Activated B cell treated with CpG ODN at 0.5 μM for 24 hours (primary cell): ENCODE measurements at regions not wholly inside any gene's neighbourhood (a gene's known extent, or its start where the extent isn't known, plus 50 kb on each side); places are given as distances from the start of the nearest gene placed in this dataset.
"Not testable (repeated sequence)": the region's sequence is repeated elsewhere in the genome, so short reads cannot be mapped to it uniquely, and the experiment has no call there.

Source experiments
- ATAC-seq: fragments of 200-7000 bp; cut with Tn5 transposase; one replicate; pipeline ENCODE4 v1.10.0; 2021; ENCODE audit warnings: low read depth, mild to moderate bottlenecking, moderate library complexity
- CTCF ChIA-PET: fragments of 350-600 bp; sonication (Branson Sonifier 250); formaldehyde crosslinking; loops from one replicate; lab custom pipeline; 2021; ENCODE audit warnings: antibody characterized with exemption; lab: Charles Lee
- POLR2A ChIA-PET: fragments of 350-600 bp; sonication (Branson Sonifier 250); formaldehyde crosslinking; loops from one replicate; lab custom pipeline; 2021; ENCODE audit warnings: antibody characterized with exemption; lab: Charles Lee
- DNase-seq: peaks from one replicate; pipeline ENCODE4 v3.0.0; 2022
- H3K27ac Mint-ChIP-seq: one replicate; pipeline ENCODE4 v1.8.0; 2020; ENCODE audit warnings: mixed read lengths
- H3K27me3 Mint-ChIP-seq: one replicate; pipeline ENCODE4 v1.8.0; 2021; ENCODE audit warnings: mixed read lengths
- H3K36me3 Mint-ChIP-seq: one replicate; pipeline ENCODE4 v1.8.0; 2021; ENCODE audit warnings: low read depth, mixed read lengths
- H3K4me1 Mint-ChIP-seq: one replicate; pipeline ENCODE4 v1.8.0; 2021; ENCODE audit warnings: mixed read lengths
- H3K4me3 Mint-ChIP-seq: one replicate; pipeline ENCODE4 v1.8.0; 2020; ENCODE audit warnings: mild to moderate bottlenecking, mixed read lengths
- H3K9me3 Mint-ChIP-seq: one replicate; pipeline ENCODE4 v1.8.0; 2020; ENCODE audit warnings: mixed read lengths
- intact Hi-C: fragments of 100-400 bp; cut with micrococcal nuclease; formaldehyde crosslinking; loops from one replicate; pipeline ENCODE4 v1.15.1; 2024
- TF ChIP-seq, protein P1 (sequence below): fragments of 200-600 bp; IDR thresholded peaks from one replicate; pipeline ENCODE4 v1.8.0; 2022; ENCODE audit warnings: antibody characterized with exemption, mild to moderate bottlenecking

DNA sequence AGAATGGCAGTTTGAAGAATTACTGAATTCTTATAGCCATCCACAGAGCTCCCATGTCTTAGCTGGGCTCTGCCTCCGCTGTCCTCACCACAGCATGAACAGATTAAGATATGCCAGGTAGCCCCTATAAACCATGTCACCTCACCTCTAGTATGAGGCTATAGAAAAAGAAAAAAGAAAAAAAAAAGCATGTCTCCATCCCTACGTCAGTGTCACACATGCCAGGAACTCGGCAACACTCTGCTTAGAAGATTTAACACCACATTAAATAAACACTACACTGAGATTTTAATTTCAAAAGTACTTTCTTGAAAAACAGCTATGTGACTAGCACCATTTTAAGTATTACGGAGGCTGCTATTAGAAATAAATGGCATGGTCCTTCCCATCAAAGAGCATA lies 149.4 kb downstream of the CAPZA3 start:
- CTCF ChIA-PET, result no interaction called here
- no peaks in the 10 kb centered on the region for H3K36me3 Mint-ChIP-seq

DNA sequence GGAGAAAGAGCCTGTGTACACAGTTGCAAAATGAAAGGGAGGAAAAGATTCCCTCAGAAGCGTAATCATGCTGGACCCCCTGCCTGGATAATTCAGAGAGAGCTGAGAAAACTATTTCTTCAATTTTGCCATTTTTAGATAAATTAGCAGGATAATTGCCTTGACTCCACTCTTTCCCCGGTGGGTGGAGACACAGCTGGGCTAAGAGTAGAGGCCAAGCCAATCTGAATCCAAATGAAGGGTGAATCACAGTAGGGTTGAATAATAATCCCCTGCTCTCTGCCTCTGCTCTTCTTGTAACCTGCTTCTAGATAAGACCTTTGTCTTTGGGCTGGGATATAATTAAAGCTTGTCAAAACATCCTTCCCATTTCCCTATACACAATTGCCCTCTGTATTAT lies 150.1 kb downstream of the CAPZA3 start:
- intact Hi-C loops, result no loop called here
- ChIA-PET CTCF (no interaction called here), POLR2A (no interaction called here)
- no peak for ATAC-seq
- Mint-ChIP-seq H3K27ac (no peak overlapping the region), H3K36me3 (no peaks in the 10 kb centered on the region), H3K27me3 (no peaks in the 10 kb centered on the region), H3K4me1 (no peaks in the 10 kb centered on the region), H3K9me3 (peaks cover 7% of the 10 kb centered on the region), H3K4me3 (no peak overlapping the region)
- TF ChIP-seq, protein P1, sequence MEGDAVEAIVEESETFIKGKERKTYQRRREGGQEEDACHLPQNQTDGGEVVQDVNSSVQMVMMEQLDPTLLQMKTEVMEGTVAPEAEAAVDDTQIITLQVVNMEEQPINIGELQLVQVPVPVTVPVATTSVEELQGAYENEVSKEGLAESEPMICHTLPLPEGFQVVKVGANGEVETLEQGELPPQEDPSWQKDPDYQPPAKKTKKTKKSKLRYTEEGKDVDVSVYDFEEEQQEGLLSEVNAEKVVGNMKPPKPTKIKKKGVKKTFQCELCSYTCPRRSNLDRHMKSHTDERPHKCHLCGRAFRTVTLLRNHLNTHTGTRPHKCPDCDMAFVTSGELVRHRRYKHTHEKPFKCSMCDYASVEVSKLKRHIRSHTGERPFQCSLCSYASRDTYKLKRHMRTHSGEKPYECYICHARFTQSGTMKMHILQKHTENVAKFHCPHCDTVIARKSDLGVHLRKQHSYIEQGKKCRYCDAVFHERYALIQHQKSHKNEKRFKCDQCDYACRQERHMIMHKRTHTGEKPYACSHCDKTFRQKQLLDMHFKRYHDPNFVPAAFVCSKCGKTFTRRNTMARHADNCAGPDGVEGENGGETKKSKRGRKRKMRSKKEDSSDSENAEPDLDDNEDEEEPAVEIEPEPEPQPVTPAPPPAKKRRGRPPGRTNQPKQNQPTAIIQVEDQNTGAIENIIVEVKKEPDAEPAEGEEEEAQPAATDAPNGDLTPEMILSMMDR, result no peak
- no peak for DNase-seq

More for the DNA sequence above, 149.4 kb downstream of the CAPZA3 start:
- Mint-ChIP-seq H3K4me1 (no peaks in the 10 kb centered on the region), H3K4me3 (no peak overlapping the region), H3K9me3 (peaks cover 7% of the 10 kb centered on the region), H3K27me3 (no peaks in the 10 kb centered on the region), H3K27ac (no peak overlapping the region)
- POLR2A ChIA-PET, result no interaction called here
- no peak for ATAC-seq
- intact Hi-C loops, result no loop called here
- no peak for DNase-seq
- TF ChIP-seq, protein P1, result no peak

DNA sequence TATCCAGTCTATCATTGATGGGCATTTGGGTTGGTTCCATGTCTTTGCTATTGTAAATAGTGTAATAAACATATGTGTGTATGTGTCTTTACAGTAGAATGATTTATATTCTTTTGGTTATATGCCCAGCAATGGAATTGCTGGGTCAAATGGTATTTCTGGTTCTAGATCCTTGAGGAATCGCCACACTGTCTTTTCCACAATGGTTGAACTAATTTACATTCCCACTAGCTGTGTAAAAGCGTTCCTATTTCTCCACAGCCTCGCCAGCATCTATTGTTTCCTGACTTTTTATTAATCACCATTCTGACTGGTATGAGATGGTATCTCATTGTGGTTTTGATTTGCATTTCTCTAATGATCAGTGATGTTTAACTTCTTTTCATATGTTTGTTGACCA lies 152.7 kb downstream of the CAPZA3 start:
- intact Hi-C loops, H3K27me3 Mint-ChIP-seq, H3K4me1 Mint-ChIP-seq, H3K9me3 Mint-ChIP-seq, H3K36me3 Mint-ChIP-seq, H3K4me3 Mint-ChIP-seq, POLR2A ChIA-PET, DNase-seq, ATAC-seq, H3K27ac Mint-ChIP-seq: not testable (repeated sequence)
- CTCF ChIA-PET, result interaction anchor here (0.6 kb wide), 1 partner anchor 9 kb away, joined by 3 read pairs; no protein-coding TSS in a partner anchor

DNA sequence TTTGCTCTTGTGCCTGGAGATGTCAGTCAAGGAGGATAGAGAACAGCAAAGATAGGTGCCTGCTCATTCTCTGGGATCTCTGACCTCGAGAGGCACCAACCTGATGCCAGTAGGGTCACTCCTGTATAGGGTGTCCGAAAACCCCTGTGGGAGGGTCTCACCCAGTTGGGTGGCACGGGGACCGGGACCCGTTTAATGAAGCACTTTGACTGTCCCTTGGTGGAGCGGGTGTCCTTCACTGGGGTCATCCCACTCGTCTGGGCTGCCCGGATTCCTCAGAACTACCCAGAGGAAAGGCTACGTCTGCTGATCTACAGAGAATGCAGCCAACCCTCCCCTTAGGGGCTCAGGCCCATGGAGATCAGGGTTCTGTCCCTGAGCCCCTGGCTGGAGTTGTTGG lies 157.6 kb downstream of the CAPZA3 start:
- no peaks in the 10 kb centered on the region for H3K36me3 Mint-ChIP-seq
- intact Hi-C loops, result no loop called here
- TF ChIP-seq, protein P1, result no peak
- CTCF ChIA-PET, result no interaction called here
- H3K4me3 Mint-ChIP-seq, result no peak overlapping the region
- no peaks in the 10 kb centered on the region for H3K4me1 Mint-ChIP-seq
- H3K27me3 Mint-ChIP-seq, result no peaks in the 10 kb centered on the region
- no peak for DNase-seq
- POLR2A ChIA-PET, result no interaction called here
- peaks cover 9% of the 10 kb centered on the region for H3K9me3 Mint-ChIP-seq
- no peak overlapping the region for H3K27ac Mint-ChIP-seq
- no peak for ATAC-seq

DNA sequence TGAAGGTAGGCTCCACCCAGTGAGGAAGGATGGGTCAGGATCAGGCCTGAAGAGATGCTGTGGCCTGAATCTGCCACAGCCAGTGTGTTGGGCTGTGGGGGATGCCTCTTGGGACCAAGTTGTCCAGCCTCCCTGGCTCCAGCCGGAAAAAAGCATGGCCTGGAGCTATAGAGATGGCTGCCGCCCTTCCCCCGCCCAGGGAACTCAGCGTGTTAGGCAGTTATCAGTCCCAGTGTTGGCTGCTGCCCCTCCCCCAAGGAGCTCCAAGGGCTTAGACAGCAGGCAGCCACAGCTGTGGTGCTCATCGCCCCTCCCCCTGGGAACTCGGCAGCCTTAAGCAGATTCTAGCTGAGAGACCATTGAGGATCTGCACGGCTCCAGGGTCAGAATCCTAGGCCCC lies 158.0 kb downstream of the CAPZA3 start:
- intact Hi-C loops, result no loop called here
- CTCF ChIA-PET, result no interaction called here
- DNase-seq, result no peak
- Mint-ChIP-seq H3K4me3 (no peak overlapping the region), H3K27me3 (no peaks in the 10 kb centered on the region), H3K36me3 (no peaks in the 10 kb centered on the region), H3K27ac (no peak overlapping the region), H3K4me1 (no peaks in the 10 kb centered on the region), H3K9me3 (peaks cover 9% of the 10 kb centered on the region)
- POLR2A ChIA-PET, result no interaction called here
- TF ChIP-seq, protein P1, result no peak
- no peak for ATAC-seq

DNA sequence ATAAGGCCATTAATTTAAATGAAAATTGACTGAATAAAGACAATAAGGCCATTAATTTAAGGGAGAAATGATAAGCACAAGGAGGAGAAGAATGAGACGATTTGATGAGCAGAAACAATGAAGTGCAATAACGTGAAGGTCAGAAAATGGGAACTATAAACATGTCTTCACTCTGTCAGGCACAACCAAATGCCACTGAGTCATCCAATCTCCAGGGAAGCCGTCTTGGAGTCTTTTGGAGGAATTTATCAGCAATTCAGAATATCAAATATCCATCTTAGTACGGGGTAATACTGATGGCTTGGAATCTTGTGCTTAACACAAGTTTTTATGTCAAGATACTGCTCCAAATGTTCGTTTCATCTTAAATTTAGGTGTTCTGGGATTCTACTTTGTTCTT lies 159.9 kb downstream of the CAPZA3 start:
- DNase-seq (no peak), ATAC-seq (no peak)
- TF ChIP-seq, protein P1, result no peak
- H3K4me1 Mint-ChIP-seq, result no peaks in the 10 kb centered on the region
- no peaks in the 10 kb centered on the region for H3K27me3 Mint-ChIP-seq
- no peak overlapping the region for H3K27ac Mint-ChIP-seq
- H3K4me3 Mint-ChIP-seq, result no peak overlapping the region
- H3K9me3 Mint-ChIP-seq, result peaks cover 6% of the 10 kb centered on the region
- POLR2A ChIA-PET, result no interaction called here
- CTCF ChIA-PET, result no interaction called here
- intact Hi-C loops, result no loop called here
- no peaks in the 10 kb centered on the region for H3K36me3 Mint-ChIP-seq
